HG03469 (cell line): ENCODE measurements at regions not wholly inside any gene's neighbourhood (a gene's known extent, or its start where the extent isn't known, plus 50 kb on each side); places are given as distances from the start of the nearest gene placed in this dataset.

Source experiments
- ATAC-seq: cut with Tn5 transposase; IDR thresholded peaks from one replicate; pipeline ENCODE4 v1.9.1; 2021; ENCODE audit warnings: mild to moderate bottlenecking, moderate library complexity, moderate number of reproducible peaks; ENCODE audit not compliant: unreplicated experiment

DNA sequence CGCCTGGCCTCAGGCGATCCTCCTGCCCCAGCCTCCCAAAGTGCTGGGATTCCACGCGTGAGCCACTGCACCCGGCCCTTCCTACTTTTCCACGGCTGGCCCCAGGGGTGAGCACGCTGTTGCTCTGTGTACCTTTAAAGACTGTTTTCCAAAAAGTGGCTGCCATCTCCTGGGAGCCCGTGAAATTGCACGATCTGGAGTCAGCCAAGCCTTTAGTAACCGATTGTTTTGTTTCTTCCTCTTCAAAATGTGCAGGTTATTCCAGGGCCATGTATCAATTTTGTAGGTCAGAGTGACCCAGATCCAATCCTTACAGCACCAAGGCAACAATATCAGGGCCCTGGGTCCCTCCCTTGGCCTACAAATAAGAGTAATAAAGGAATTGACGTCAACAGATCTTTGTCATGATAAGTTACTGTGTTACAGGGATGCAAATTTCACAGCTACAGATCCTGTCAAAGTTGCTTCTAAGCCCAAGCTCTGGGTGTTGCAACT is 135.6 kb upstream of the ZNF236 start:
- ATAC-seq, result peak; percentile 74

DNA sequence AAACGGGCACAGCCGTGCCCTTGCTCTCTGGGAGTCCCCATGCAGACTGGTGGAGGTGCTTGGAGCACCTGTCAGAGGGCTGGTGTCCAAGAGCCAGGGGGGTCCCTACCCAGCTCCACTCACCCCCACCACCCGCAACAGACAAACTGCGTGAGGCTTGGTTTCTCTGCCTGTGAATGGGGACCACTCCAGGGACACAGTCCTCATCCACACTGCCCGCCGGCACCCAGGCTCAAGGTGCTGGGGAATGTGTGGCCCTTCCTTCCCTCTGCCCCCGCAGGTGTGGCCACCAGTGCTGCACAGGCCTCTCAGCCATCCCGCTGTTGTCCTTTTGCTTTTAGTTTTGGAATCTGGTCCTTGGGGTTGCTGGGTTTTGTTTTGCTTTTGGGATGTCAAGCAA is 136.5 kb upstream of the ZNF236 start:
- ATAC-seq, result no peak

DNA sequence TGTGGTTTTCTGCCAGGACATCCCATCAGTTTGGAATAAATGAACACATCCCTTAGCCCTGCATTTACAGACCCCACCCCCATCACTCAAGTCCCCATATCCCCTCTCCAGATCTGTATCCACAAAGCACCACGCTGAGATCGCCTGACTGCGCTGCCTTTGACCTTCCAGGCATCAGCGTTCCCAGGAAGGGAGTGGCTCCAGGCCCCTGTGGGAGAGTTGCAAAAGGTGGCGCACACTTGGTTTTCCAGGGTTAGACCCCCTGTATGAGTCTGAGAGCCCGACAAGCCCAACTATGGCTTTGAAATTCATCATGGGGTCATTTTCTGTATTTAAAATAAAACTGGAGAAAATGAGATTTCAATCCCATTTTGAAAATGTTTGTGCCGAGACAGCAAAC is 137.0 kb upstream of the ZNF236 start:
- no peak for ATAC-seq

DNA sequence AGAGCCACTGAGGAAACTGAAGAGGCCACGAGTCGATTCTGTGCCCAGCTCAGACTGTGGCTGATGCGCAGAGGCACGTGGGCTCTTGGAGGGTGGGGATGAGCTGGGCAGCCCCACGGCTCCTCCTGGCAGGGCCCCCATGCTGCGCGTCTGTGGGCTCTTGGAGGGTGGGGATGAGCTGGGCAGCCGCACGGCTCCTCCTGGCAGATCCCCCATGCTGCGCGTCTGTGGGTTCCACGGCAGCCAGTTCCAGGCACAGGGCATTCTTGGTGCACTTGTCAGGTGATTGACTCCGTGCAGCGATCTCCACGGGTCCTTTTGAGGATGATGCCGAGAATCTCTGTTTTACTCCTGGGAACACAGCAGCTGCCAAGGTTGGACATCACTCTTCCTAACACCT is 138.1 kb upstream of the ZNF236 start:
- no peak for ATAC-seq

DNA sequence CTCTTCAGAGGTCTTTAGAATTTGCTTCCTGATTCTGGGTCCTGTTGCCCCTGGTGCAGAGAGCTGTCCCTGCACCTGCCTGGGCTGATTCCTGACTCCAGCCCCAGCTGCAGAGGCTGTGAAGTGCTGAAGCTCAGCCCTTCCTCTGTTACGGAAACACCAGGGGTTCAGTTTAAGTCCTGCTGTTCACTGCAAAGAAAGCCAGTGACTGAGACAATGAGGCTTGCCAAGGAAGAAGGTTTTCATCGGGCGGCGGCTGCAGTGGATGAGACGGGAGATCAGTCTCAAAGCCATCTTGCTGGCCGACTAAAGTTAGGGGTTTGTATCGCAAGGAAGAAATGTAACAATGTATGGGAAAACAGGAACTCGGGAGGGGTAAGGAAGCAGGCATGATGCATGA is 142.4 kb upstream of the ZNF236 start:
- no peak for ATAC-seq

DNA sequence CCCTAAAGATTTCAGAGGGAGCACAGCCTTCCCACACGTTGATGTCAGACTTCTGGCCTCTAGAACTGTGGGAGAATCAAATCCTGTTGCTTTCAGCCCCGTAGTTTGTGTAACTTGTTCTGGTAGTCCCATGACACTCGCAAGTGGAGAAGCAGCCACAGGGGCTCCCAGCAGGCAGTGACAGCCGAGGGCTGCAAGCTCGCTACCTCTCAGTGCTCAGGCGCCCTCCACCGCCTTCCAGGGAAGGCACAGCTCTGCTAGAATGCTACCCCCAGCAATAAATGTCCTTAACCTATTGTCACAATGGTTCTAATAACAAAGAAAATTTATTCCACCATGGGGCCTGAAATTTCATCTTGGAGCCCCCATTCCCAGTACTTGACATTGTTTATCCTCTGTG is 143.1 kb upstream of the ZNF236 start:
- ATAC-seq, result no peak

DNA sequence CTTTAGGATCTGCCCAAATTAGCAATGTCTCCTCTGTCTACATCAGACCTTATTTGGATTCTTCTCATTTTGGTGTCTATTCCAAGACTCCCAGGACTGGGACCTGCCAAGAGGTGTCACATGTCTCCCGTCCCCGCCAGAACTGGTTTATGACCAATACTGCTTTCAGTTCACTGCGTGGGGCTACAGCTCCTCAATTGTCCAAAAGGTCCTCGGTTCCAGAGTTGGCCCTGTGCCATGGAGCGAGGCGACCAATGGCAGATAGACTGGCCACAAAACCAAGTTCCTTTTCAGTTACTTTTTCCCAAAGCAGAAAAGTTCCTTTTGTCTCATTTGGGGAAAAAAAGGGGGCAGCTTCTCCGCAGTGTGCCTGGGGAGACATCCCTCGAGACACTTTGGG is 144.1 kb upstream of the ZNF236 start:
- no peak for ATAC-seq

DNA sequence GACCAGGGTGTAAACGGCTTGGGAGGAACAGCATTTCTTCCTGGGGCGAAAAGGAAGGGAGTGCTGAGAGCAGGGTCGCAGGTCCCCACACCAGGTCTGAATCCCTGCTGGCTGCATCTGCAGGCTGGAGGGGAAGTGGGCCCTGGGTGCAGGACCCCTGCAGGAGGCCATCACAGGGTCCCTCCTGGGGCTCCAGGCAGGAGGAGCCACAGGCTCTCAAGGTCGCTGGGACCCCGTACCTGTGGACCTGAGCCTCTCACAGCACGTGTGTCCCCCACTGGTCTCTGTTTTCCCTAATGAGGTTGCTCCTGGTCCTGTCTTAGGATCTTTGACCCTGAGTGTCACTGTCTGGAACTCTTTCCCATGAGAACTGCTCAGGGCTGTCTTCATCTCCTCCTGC is 147.8 kb upstream of the ZNF236 start:
- no peak for ATAC-seq

DNA sequence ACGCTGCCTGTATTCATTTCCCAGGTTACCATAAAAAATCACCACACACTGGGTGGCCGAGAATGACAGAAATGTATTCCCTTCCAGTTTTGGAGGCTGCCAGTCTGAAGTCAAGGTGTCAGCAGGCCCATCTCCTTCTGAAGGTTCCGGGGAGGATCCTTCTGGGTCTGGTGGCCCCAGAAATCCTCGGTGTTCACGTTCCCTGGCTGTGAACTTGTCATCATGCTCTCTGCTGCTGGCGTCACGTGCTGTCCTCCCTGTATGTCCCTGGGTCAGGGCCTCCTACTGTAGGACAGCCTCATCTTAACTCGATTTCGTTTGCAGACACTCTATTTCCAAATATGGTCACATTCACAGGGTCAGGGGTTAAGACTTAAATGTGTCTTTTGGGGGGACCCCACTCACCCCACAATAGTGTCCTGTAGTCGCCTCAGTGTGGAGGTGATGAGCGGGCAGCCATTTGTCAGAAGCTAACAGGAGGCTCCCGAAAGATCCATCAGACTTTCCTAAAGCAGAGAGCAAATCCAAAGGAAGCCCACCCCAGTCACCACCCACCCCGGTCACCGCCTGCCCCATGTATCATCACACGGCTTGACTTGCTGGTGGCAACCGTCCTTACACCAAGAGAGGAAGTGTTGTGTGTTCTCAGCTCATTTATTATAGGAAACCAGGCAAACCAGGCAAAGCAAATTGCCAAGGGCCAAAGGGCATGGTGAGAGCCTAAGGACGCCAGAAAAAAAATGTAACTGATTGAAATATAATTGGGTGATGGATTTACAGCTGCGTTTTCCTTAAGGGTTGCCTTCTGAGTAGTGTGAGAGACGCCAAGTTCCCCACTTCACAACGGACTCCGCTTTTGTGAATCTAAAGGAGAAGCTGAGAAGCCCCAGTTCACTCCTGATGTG is 148.8 kb upstream of the ZNF236 start:
- no peak for ATAC-seq

DNA sequence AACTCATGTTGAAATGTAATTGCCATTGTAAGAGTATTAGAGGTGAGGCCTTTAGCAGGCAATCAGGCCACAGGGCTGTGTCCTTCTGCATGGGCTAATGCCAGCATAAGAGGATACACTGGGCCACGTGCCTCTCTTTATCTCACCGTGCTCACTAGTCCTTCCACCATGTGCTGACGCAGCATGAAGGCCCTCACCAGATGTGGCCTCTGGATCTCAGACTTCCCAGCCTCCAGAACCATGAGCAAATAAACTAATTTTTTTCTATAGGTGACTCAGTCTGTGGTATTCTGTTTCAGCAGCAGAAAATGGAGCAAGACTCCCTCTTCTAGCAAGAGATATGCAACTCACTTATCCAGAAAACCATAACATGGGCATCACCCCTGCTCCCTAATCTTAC is 149.7 kb upstream of the ZNF236 start:
- ATAC-seq, result no peak

DNA sequence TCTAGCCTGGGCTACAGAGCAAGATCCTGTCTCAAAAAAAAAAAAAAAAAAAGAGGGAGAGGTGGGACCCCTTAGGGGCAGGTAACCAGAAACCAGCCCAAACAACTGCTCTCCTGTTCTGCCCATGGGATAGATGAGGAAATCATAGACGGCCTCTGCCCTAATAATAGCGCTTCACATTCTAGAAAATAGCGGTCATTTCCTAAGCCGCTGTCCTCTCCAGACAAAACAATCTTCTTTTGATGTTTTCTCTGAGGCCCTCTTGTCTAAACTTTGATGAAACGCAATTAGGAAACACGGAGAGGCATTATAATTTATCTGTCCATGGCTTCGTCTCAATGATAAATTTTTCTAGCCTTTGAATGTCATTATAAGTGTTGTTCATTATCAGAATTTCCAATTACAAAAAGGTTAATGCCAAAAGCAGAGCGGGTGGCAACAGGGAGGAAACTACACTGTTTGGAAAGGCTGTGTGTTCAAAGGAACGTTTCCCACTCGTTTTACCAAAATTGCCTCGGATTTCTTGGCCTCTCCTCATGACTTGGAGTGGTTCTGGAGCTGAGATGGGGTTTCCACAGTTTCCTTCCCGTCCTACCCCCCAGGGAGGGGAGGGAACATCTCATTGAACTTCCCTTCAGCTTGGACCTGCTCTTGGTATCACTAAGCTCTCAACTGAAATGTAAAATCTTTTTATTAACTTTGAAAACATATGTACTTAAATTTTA is 151.6 kb upstream of the ZNF236 start:
- ATAC-seq, result no peak

DNA sequence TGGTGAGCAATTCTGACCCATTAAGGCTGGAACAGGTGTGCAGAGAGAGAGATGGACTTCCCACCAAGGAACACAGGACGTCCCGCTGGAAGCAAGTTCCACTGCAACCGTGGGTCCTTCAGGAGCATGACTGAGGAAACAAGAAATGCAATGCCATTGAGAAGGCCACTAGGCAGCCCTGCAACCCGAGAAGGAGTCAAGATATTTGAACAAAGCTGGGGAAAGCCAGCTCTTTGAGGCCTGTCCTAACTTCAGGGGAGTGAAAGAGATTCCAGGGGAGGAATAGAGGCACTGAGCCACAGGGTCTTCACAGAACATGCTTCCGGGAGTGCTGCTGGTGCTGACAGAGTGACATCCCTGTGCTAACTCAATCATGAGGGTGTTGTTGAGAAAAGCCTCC is 153.8 kb upstream of the ZNF236 start:
- ATAC-seq, result no peak

DNA sequence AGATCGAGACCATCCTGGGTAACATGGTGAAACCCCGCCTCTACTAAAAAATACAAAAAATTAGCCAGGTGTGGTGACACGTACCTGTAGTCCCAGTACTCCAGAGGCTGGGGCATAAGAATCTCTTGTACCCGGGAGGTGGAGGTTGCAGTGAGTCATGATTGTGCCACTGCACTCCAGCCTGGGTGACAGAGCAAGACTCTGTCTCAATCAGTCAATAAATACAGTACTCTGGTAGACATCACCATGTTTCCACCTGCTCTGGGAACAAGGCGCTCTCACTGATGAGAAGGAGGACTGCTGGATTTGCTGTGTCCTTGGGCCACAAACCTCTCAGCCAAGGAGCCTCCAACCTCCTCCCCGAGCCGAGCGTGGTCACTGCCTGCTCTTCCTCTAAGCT is 154.2 kb upstream of the ZNF236 start:
- no peak for ATAC-seq

DNA sequence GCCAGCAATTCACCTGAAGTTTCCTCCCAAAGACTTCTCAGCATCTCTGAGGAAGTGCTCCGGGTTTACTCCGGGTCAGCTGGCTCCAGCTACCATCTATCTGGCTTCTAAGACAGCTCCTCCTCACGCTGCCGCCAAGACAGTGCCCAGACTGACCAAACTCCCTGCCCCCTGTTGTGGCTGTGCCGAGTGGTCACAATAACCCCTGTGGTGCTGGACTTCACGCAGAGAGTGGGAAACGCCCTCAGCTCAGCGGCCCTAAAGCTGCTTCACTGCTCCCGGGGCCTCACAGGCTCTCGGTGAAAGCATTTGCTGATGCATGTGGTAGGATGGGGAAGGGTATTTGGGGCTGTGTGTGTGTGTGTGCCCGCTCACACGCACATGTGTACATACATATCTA is 154.8 kb upstream of the ZNF236 start:
- no peak for ATAC-seq

DNA sequence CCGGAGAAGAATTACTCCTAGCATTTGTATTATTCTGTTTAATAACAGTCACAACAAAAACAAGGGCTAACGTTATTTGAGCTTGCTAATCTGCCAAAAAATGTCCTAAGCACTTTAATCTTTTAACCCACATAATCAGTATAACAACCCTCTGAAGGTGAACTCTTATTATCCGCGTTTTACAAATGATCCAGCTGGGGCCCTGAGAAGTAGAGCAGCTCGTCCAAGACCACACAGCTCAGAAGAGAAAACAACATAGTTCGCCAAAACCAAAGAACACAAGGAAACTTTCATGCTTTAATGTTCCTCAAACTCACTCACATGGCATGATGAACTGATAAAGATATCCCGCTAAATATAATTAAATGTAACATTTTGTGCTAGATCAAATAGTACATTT is 159.7 kb upstream of the ZNF236 start:
- no peak for ATAC-seq

DNA sequence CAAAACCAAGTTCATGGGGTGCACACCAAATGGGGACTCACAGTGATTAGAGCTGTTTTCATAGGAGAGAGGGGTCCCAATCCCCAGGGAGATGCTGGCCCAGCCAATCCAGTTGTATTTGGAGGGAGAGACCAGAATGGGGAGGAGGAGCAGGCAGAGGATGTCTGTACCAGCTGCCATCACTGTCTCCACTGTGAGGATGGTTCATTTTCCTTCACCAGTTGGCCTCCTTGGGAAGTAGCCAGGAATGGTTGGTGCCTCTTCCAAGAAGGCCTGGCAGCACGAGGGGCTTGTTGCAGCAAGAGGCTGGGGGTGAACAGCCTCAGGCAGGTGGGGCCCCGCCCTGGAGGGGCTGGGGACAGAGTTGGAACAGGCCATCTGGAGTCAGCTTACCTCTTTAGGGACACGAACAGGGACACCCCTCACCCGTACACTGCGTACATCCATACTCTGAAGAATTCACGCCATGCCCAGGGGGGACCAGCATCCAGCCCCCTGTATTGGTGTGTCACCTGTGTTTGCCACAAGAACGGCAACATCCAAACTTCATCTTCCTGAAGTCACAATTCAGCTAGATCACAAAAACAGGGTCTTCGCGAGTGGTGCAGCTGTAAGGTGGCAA is 161.7 kb upstream of the ZNF236 start:
- no peak for ATAC-seq

DNA sequence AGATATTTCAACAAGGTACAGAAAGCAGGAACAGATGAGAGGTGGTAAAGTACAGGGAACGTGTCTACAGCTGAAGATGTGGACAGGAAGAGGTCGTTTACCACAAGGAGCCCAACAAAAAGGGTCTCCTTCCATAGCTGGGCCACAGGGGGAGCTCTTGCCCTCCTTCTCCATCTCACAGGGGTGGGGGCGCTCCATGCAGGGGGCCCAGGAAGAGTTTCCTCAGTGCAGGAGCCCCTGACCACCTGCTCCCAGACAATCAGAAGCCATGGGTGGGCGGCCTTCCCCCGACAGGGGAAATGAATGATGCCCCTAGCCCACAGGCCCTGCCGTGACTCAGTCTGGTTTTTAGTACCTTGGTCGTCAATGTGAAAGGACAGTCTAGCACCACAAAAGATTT is 163.6 kb upstream of the ZNF516 start:
- ATAC-seq, result peak; percentile 45

DNA sequence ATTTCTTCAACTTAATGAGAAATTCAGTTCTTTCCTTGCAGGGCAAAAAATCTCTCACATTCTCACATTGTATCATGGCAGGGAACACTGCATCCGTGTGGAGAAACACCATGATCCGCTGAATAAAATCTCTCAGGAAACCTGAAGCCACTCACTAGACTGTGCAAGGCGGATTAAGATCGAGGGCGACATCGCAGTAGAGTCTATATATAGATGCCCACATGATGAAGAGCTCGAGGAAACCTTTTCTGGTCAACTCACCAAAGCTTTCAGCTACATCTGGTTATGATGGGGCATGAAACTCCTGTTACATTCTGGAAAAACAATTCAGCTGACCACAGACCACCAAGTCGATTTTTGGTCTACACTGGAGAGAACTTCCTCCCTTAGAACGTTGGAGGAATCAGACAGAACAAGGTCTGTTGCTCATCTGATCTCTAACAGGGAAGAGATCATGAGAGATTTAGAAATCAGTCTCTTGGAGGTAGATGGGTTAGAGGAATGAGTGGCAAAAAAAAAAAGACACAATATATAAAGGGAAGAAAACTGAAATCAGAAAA is 162.9 kb upstream of the ZNF516 start:
- no peak for ATAC-seq

DNA sequence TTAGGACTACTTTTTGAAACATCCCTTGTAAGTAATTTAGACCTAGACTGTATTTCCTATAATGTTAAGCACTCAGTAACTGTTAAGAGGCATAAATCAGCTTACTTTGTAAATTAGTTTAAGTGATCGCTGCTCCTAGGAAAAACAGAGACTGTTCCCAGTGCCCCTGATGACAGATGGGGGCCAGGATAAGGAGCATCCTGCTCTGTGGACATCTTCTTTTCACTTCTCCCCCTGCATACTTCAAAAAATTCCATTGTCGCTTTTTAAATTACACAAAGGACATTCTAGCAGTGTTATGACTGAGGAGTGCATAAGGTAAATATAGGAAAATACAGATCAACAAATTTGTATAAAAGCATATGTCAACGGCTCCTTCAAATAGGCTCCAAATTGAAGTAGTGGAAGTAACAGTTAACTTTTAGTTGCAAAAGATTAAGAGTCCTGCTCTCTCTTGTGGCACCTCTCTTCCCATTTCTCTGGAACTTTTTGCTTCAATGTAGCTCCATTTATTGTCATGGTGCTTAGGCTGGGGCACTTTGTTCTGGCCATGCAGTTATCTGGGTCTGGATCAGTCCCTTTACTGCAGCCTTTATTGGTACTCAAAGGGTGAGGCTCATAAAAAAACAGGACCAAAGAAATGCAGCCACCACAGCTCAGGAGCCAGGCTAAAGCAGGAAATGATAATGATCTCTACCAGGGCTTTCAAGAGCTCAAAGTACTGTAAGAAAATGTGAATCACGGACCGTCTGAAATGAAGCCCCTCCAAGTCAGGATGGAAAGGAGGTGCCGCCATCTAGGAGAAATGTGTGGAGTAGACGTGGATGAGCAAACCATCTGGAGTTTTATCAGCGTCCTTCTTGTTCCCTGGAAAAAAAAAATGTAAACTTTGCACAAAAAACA is 162.1 kb upstream of the ZNF516 start:
- ATAC-seq, result no peak

DNA sequence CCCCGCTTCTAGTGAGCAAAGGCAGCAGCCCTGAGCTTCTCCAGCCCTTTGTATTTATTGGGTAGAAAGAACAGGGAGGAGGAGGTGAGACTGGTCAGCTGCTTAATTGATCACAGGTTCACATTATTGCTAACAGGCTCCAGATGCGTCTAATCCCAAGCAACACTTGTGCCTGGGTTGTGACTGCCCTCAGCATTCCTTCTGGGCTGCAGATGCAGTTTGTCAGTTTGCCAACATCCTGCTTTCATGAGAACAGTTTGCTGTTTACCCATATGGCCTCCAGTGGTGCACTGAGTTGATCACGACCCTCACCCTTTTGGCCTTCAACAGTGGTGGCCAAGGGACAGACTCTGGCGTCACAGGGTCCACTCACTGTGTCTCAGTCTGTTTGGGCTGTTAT is 159.5 kb upstream of the ZNF516 start:
- no peak for ATAC-seq
